Lower lobe of right lung (tissue), 2 donors: ENCODE measurements at regions not wholly inside any gene's neighbourhood (a gene's known extent, or its start where the extent isn't known, plus 50 kb on each side); places are given as distances from the start of the nearest gene placed in this dataset.

ENCODE experiments used
- ATAC-seq, 2 donors: fragments of 200-7000 bp; cut with Tn5 transposase; one replicate each; pipeline ENCODE4 v1.9.1; 2020 to 2022; ENCODE audit warnings: mild to moderate bottlenecking in 2 of 2, moderate library complexity in 2 of 2
- DNase-seq: peaks from one replicate; pipeline ENCODE4 v3.0.0-alpha.2; 2020
- H3K27ac ChIP-seq: fragments of 200-600 bp; one replicate; pipeline ENCODE4 v1.8.0; 2022
- H3K27me3 ChIP-seq: fragments of 200-600 bp; one replicate; pipeline ENCODE4 v1.8.0; 2022; ENCODE audit warnings: low read depth
- H3K36me3 ChIP-seq: fragments of 200-600 bp; one replicate; pipeline ENCODE4 v1.8.0; 2022; ENCODE audit warnings: mild to moderate bottlenecking
- H3K4me1 ChIP-seq: fragments of 200-600 bp; one replicate; pipeline ENCODE4 v1.8.0; 2022
- H3K4me3 ChIP-seq: fragments of 200-600 bp; one replicate; pipeline ENCODE4 v1.8.0; 2022; ENCODE audit warnings: mild to moderate bottlenecking
- H3K9me3 ChIP-seq: fragments of 200-600 bp; one replicate; pipeline ENCODE4 v1.8.0; 2022
- CTCF ChIP-seq: fragments of 200-600 bp; IDR thresholded peaks from one replicate; pipeline ENCODE4 v1.8.0; 2022; ENCODE audit warnings: antibody characterized with exemption, mild to moderate bottlenecking
- intact Hi-C: fragments of 100-400 bp; cut with DNase I; formaldehyde crosslinking; loops from one replicate; pipeline ENCODE4 v1.11.0; 2022
- donor health status: DM: no; HTN: yes; CAD: no; lungs with severe emphysema.

GRCh38 chr5:15377573-15378340, 122.2 kb upstream of the FBXL7 start:
- intact Hi-C loops: no loop called here
- DNase-seq: no peak

GRCh38 chr5:15376803-15377202, 123.2 kb upstream of the FBXL7 start:
- Histone ChIP-seq H3K9me3 (no peaks in the 10 kb centered on the region), H3K4me3 (no peak overlapping the region), H3K4me1 (no peaks in the 10 kb centered on the region), H3K27ac (no peak overlapping the region), H3K36me3 (no peaks in the 10 kb centered on the region), H3K27me3 (no peaks in the 10 kb centered on the region)
- ATAC-seq (peak in 1 of 2 donors; percentile 59), DNase-seq (no peak)
- intact Hi-C loops: no loop called here
- no peak for TF ChIP-seq CTCF

More at GRCh38 chr5:15377573-15378340, 122.2 kb upstream of the FBXL7 start:
- no peak for ATAC-seq
- no peaks in the 10 kb centered on the region for H3K27me3 ChIP-seq
- no peak for TF ChIP-seq CTCF
- no peak overlapping the region for H3K27ac ChIP-seq
- H3K4me1 ChIP-seq: no peaks in the 10 kb centered on the region
- H3K9me3 ChIP-seq: no peaks in the 10 kb centered on the region
- H3K36me3 ChIP-seq: no peaks in the 10 kb centered on the region
- H3K4me3 ChIP-seq: no peak overlapping the region

GRCh38 chr5:15376088-15376487, 123.9 kb upstream of the FBXL7 start:
- Histone ChIP-seq H3K27me3 (no peaks in the 10 kb centered on the region), H3K27ac (no peak overlapping the region), H3K36me3 (no peaks in the 10 kb centered on the region), H3K4me1 (no peaks in the 10 kb centered on the region), H3K9me3 (no peaks in the 10 kb centered on the region), H3K4me3 (no peak overlapping the region)
- TF ChIP-seq CTCF: no peak
- intact Hi-C loops: no loop called here
- no peak for DNase-seq
- ATAC-seq: no peak

- Histone ChIP-seq H3K9me3 (no peaks in the 10 kb centered on the region), H3K27me3 (no peaks in the 10 kb centered on the region), H3K4me3 (no peak overlapping the region), H3K27ac (no peak overlapping the region), H3K4me1 (no peaks in the 10 kb centered on the region), H3K36me3 (no peaks in the 10 kb centered on the region)
- DNase-seq: no peak
- intact Hi-C loops: no loop called here
- ATAC-seq: no peak
- TF ChIP-seq CTCF: no peak
Observed at GRCh38 chr5:15375559-15375958, 124.4 kb upstream of the FBXL7 start.

- TF ChIP-seq CTCF: no peak
- intact Hi-C loops: no loop called here
- Histone ChIP-seq H3K27ac (no peak overlapping the region), H3K27me3 (no peaks in the 10 kb centered on the region), H3K9me3 (no peaks in the 10 kb centered on the region), H3K36me3 (no peaks in the 10 kb centered on the region), H3K4me1 (no peaks in the 10 kb centered on the region), H3K4me3 (no peak overlapping the region)
- no peak for DNase-seq
- ATAC-seq: no peak
Observed at GRCh38 chr5:15374886-15375285, 125.1 kb upstream of the FBXL7 start.
